ENCODE measurements at regions not wholly inside any gene's neighbourhood (a gene's known extent, or its start where the extent isn't known, plus 50 kb on each side); places are given as distances from the start of the nearest gene placed in this dataset.

DNA sequence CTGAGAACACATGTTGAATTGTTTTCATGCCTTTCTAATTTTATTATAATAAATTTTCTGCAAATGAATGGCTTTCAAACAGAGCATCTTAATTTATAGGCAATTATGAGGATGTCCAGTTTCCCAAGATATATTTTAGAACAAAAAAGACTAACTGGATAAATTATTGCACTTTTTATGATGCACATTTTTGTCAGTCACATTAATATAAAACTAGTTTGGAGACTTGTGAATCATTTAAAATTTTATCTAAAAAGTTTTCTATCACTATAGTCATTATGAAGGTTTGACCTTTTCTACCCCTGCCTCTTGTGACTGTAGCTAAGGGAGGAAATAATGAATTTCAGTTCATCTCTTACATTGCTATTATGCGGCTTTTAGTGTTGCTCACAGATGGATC is 393.8 kb downstream of the TAF11L14 start:
- no peak overlapping the region for H3K4me3 Mint-ChIP-seq
- no peak overlapping the region for H3K9ac ChIP-seq (ENCODE audit: extremely low read depth, low read length, poor library complexity, severe bottlenecking)
- no peaks in the 10 kb centered on the region for H3K4me1 Mint-ChIP-seq
- H3K27me3 ChIP-seq (ENCODE audit: control insufficient read depth, insufficient read depth, low read length, poor library complexity, severe bottlenecking) = no peaks in the 10 kb centered on the region
- no peaks in the 10 kb centered on the region for H3K27me3 Mint-ChIP-seq (ENCODE audit: insufficient read depth)
- no peak for DNase-seq
- no peaks in the 10 kb centered on the region for H3K36me3 Mint-ChIP-seq (ENCODE audit: low read depth)
- H3K9me3 Mint-ChIP-seq = no peaks in the 10 kb centered on the region
- H3K27ac Mint-ChIP-seq = no peak overlapping the region
- no peak overlapping the region for H3K4me3 ChIP-seq (ENCODE audit: low read length)
- 94% methylated on average over 1 of the region's 1 CpG; no CpG with 5 or more reads in 1 of the 2 experiments for WGBS, 2 experiments (ENCODE audit: insufficient coverage in 1 of 2, insufficient read length in 1 of 2)
- no peak for TF ChIP-seq CTCF (conservative IDR thresholded peaks at IDR 0.05)
- no peaks in the 10 kb centered on the region for H3K4me1 ChIP-seq (ENCODE audit: control insufficient read depth, insufficient read depth, low read length)
- H3K9me3 ChIP-seq (ENCODE audit: control insufficient read depth, low read length) = no peaks in the 10 kb centered on the region
- no peaks in the 10 kb centered on the region for H3K36me3 ChIP-seq (ENCODE audit: control insufficient read depth, insufficient read depth, low read length)
- H3K27ac ChIP-seq (ENCODE audit: low read depth, low read length) = no peak overlapping the region

DNA sequence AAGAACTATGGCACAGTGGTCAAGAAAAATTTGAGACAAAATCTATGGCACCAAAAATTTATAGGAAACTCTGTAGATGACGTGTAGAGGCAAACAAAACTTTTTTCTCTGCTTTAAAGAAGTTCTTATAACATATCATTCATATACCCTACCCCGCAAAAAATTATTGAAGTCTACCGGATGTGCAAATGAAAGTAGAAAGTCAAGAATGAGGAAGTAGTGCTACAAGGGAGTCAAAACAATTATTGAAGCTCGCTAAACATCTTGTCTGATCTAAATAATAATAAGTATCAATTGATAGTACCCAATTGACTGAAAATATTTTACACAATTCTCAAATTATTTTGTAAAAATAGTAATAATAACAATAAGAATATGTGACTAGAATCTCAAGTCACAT is 398.5 kb downstream of the TAF11L14 start:
- DNase-seq = no peak
- Histone ChIP-seq H3K27me3 (ENCODE audit: control insufficient read depth, insufficient read depth, low read length, poor library complexity, severe bottlenecking) (no peaks in the 10 kb centered on the region), H3K4me1 (ENCODE audit: control insufficient read depth, insufficient read depth, low read length) (no peaks in the 10 kb centered on the region), H3K9ac (ENCODE audit: extremely low read depth, low read length, poor library complexity, severe bottlenecking) (no peak overlapping the region), H3K9me3 (ENCODE audit: control insufficient read depth, low read length) (no peaks in the 10 kb centered on the region), H3K4me3 (ENCODE audit: low read length) (no peak overlapping the region), H3K36me3 (ENCODE audit: control insufficient read depth, insufficient read depth, low read length) (no peaks in the 10 kb centered on the region), H3K27ac (ENCODE audit: low read depth, low read length) (no peak overlapping the region)
- H3K27me3 Mint-ChIP-seq (ENCODE audit: insufficient read depth) = peaks cover 1% of the 10 kb centered on the region
- H3K4me1 Mint-ChIP-seq = no peaks in the 10 kb centered on the region
- no peak overlapping the region for H3K27ac Mint-ChIP-seq
- no peaks in the 10 kb centered on the region for H3K9me3 Mint-ChIP-seq
- no peak overlapping the region for H3K4me3 Mint-ChIP-seq
- no peaks in the 10 kb centered on the region for H3K36me3 Mint-ChIP-seq (ENCODE audit: low read depth)
- no peak for TF ChIP-seq CTCF (conservative IDR thresholded peaks at IDR 0.05)
- 73% methylated on average over 2 of the region's 4 CpGs; no CpG with 5 or more reads in 1 of the 2 experiments for WGBS, 2 experiments (ENCODE audit: insufficient coverage in 1 of 2, insufficient read length in 1 of 2)

DNA sequence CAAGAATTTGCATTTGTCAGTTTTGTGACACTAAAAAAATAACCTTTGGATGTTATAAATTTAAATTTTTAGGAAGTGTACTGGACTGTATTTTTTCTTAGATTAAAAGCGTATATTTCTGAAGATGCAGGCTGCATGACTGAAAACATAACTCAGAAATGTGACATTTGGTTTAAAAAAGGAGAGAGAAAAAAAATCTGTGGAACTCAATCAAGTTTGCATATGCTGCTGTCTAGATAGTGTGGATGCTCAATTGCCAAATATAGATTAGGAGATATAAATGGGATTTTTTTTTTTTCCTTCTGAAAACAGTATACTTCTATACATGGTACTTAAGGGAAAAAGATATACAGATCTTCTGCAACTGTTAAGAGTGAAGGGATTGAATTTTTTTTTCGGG is 402.3 kb downstream of the TAF11L14 start:
- Histone ChIP-seq H3K27ac (ENCODE audit: low read depth, low read length) (no peak overlapping the region), H3K27me3 (ENCODE audit: control insufficient read depth, insufficient read depth, low read length, poor library complexity, severe bottlenecking) (no peaks in the 10 kb centered on the region), H3K36me3 (ENCODE audit: control insufficient read depth, insufficient read depth, low read length) (no peaks in the 10 kb centered on the region), H3K9ac (ENCODE audit: extremely low read depth, low read length, poor library complexity, severe bottlenecking) (no peak overlapping the region), H3K9me3 (ENCODE audit: control insufficient read depth, low read length) (no peaks in the 10 kb centered on the region), H3K4me3 (ENCODE audit: low read length) (no peak overlapping the region), H3K4me1 (ENCODE audit: control insufficient read depth, insufficient read depth, low read length) (no peaks in the 10 kb centered on the region)
- TF ChIP-seq CTCF (conservative IDR thresholded peaks at IDR 0.05) = no peak
- H3K36me3 Mint-ChIP-seq (ENCODE audit: low read depth) = no peaks in the 10 kb centered on the region
- H3K9me3 Mint-ChIP-seq = peaks cover 3% of the 10 kb centered on the region
- H3K27ac Mint-ChIP-seq = no peak overlapping the region
- no peaks in the 10 kb centered on the region for H3K4me1 Mint-ChIP-seq
- 95 to 100% methylated on average over 2 of the region's 2 CpGs for WGBS, 2 experiments (ENCODE audit: insufficient coverage in 1 of 2, insufficient read length in 1 of 2)
- no peak overlapping the region for H3K4me3 Mint-ChIP-seq
- peaks cover 1% of the 10 kb centered on the region for H3K27me3 Mint-ChIP-seq (ENCODE audit: insufficient read depth)
- no peak for DNase-seq

All from endodermal cell (in vitro differentiated cells).